Dermis microvascular lymphatic vessel endothelial cell (primary cell): ENCODE measurements at regions not wholly inside any gene's neighbourhood (a gene's known extent, or its start where the extent isn't known, plus 50 kb on each side); places are given as distances from the start of the nearest gene placed in this dataset.

Experiments used
- DNase-seq, 2 donors: peaks; one replicate each; pipeline versions ENCODE4 v3.0.0 to v3.0.0-alpha.2; 2010; ENCODE audit warnings: low read depth in 2 of 2

GRCh38 chr5:144844086-144844485 is 673.4 kb downstream of the KCTD16 start:
- DNase-seq, result no peak

GRCh38 chr5:144832416-144832815 is 661.7 kb downstream of the KCTD16 start:
- no peak for DNase-seq

- no peak for DNase-seq
These were observed 661.0 kb downstream of the KCTD16 start for GRCh38 chr5:144831650-144832049.

- no peak for DNase-seq
These were observed 651.8 kb downstream of the KCTD16 start for GRCh38 chr5:144822503-144822902.

GRCh38 chr5:144820278-144820677 is 649.6 kb downstream of the KCTD16 start:
- DNase-seq, result no peak

- DNase-seq, result no peak
These were observed 644.5 kb downstream of the KCTD16 start for GRCh38 chr5:144815131-144815530.

GRCh38 chr5:144812763-144813162 is 642.1 kb downstream of the KCTD16 start:
- DNase-seq, result no peak

- DNase-seq, result no peak
These were observed 629.5 kb downstream of the KCTD16 start for GRCh38 chr5:144800169-144800568.

GRCh38 chr5:144798595-144798994 is 627.9 kb downstream of the KCTD16 start:
- DNase-seq, result no peak

GRCh38 chr5:144794922-144795321 is 624.2 kb downstream of the KCTD16 start:
- DNase-seq, result no peak

GRCh38 chr5:144788556-144788955 is 617.9 kb downstream of the KCTD16 start:
- DNase-seq, result no peak

- DNase-seq, result no peak
These were observed 617.4 kb downstream of the KCTD16 start for GRCh38 chr5:144788046-144788445.

GRCh38 chr5:144779368-144779767 is 608.7 kb downstream of the KCTD16 start:
- DNase-seq, result no peak

- no peak for DNase-seq
These were observed 607.9 kb downstream of the KCTD16 start for GRCh38 chr5:144778561-144778960.

GRCh38 chr5:144774197-144774596 is 603.5 kb downstream of the KCTD16 start:
- DNase-seq, result no peak

GRCh38 chr5:144773628-144774027 is 603.0 kb downstream of the KCTD16 start:
- DNase-seq, result no peak

- DNase-seq, result no peak
These were observed 601.1 kb downstream of the KCTD16 start for GRCh38 chr5:144771802-144772201.

GRCh38 chr5:144742361-144742760 is 571.7 kb downstream of the KCTD16 start:
- no peak for DNase-seq

GRCh38 chr5:144731786-144732185 is 561.1 kb downstream of the KCTD16 start:
- DNase-seq, result no peak

- no peak for DNase-seq
These were observed 541.4 kb downstream of the KCTD16 start for GRCh38 chr5:144712090-144712489.

GRCh38 chr5:144711172-144711571 is 540.5 kb downstream of the KCTD16 start:
- DNase-seq, result peak in 1 of 2 donors; percentile 61

- DNase-seq, result peak in 1 of 2 donors; percentile 5
These were observed 540.0 kb downstream of the KCTD16 start for GRCh38 chr5:144710637-144711036.

- DNase-seq, result no peak
These were observed 533.1 kb downstream of the KCTD16 start for GRCh38 chr5:144703776-144704175.

GRCh38 chr5:144698484-144698883 is 527.8 kb downstream of the KCTD16 start:
- DNase-seq, result no peak
